GM19239 (cell line): ENCODE measurements at regions not wholly inside any gene's neighbourhood (a gene's known extent, or its start where the extent isn't known, plus 50 kb on each side); places are given as distances from the start of the nearest gene placed in this dataset.
"Not testable (repeated sequence)": the region's sequence is repeated elsewhere in the genome, so short reads cannot be mapped to it uniquely, and the experiment has no call there.

ENCODE experiments used
- DNase-seq: peaks from one replicate; pipeline ENCODE4 v3.0.0; 2011; ENCODE audit warnings: low spot score; ENCODE audit not compliant: insufficient read length
- FAIRE-seq: peaks from 2 replicates; lab custom pipeline; 2011; peaks lifted over from hg19 to GRCh38; lab: Jason Lieb, UNC

DNA sequence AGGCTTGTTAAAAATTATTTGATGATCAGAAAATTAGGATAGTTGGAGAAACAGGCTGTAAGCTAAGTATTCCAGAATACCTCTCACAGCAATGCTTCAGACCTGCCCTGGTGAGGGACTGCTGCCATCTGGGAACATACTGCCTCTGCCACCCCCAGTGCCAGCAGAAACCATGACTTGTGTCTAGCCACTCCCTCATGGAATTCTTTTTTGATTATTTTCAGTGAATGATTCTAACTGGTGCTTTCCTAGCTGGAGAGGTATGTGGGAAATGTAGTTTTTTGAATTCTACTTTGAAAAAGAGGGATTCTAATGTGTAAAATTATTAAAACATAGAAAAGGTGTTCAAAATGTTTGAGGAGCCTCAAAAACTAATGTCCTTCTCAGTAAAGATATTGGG, 126.3 kb downstream of the HMHB1 start:
- FAIRE-seq (no peak), DNase-seq (no peak)

GRCh38 chr5:143946837-143947236, 134.9 kb downstream of the HMHB1 start:
- FAIRE-seq (no peak), DNase-seq (no peak)

- no peak for DNase-seq
- no peak for FAIRE-seq
These were observed 135.4 kb downstream of the HMHB1 start for GRCh38 chr5:143947313-143947712.

DNA sequence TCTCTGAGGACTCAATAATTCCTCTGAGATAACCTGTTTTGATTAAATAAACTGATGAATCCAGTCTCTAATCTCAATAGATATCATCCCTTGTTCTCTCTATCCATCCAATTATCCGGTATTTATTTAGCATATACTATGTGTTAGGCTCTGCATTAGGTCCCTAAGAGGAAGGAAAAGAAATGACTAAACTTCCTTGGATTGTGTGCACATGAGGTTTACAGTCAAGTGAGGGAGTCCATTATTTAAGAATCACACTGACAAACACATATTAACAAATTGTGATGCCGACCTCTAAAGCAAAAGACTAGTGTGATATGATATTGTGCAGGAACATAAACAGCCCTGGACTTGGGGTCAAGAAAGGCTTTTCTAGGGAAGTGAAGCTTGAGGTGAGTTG, 140.8 kb downstream of the HMHB1 start:
- FAIRE-seq (no peak), DNase-seq (no peak)

DNA sequence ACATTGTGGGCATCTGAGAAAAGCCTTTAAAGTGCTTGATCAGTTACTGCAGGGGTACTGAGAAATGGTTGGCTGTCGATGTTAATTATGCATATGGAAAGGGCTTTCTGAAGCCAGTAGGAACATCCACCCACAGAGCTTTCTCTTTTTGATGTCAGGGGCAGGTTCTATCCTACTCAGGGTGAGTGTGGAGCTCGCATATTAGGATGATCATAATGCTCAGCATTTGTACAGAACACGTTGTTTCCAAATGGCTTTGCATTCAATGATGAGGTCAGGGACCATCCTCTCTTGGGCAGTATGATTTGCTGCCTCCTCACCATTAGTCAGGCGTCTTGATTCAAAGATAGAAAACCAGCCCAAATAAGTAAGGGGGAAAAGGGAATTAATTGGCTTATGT, 141.9 kb downstream of the HMHB1 start:
- DNase-seq (no peak), FAIRE-seq (no peak)

- no peak for FAIRE-seq
- DNase-seq: no peak
These were observed 143.2 kb downstream of the HMHB1 start for GRCh38 chr5:143955141-143955540.

DNA sequence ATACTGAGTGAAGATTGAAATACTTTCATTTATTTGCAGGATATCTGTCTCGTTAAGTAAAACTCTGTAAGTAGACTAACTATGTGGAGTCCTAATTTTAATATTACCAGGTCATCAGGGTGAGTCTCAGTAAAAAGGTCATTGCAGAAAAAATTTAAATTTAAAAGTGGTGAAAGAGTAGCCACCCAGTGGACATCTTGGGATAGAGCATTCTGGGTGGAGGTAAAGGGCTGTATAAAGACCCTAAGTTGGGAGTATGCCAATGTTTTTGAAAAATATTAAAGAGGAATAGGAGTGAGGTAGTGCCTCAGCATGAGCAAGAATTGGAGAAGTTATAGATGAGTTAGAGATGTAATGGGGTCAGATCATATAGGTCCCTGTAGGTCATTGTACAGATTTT, 145.5 kb downstream of the HMHB1 start:
- no peak for FAIRE-seq
- DNase-seq: no peak

GRCh38 chr5:143962201-143962600, 150.2 kb downstream of the HMHB1 start:
- DNase-seq: no peak
- no peak for FAIRE-seq

- FAIRE-seq: no peak
These were observed 153.0 kb downstream of the HMHB1 start for GRCh38 chr5:143964919-143965318.

DNA sequence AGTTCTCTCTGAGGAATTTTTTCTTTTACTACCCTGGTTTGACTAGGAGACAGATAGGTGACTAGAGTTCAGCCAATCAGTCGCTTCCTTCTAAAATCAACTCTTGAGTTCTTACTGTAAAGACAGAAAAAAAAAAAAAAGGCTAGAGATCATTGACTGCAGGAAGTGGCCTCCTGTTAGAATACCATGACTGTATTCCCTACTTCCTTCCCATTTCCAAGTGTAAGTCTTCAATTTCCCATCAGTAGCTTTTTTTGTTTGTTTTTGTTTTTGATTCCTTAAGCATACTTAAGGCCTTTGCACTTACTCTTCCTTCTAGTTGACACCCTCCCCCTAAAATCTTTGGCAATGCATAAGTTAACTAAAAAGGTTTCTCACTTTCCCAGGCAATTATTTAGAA, 154.3 kb downstream of the HMHB1 start:
- FAIRE-seq: no peak

More at GRCh38 chr5:143964919-143965318, 153.0 kb downstream of the HMHB1 start:
- DNase-seq: no peak

GRCh38 chr5:143968071-143968878, 156.3 kb downstream of the HMHB1 start:
- DNase-seq (peak; percentile 4), FAIRE-seq (peak; percentile 72)

More for the DNA sequence above, 154.3 kb downstream of the HMHB1 start:
- no peak for DNase-seq

DNA sequence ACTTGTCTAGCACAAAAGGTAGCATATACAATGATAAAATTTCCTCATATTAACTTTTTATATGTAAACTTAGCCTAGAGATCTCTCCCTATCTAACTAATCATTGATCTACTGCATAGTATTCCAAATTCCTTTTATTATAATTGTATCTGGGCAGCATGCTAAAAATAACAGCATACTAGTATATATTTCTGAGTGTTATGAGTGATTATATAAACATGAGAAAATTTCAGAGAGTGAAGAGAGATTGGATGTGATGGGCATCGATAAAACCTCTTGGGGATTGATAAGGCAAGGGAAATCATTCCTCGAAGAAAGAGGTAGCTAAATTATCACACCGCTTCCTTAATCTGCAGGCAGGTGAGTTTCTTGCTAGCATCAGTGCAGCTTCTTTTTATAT, 158.2 kb downstream of the HMHB1 start:
- FAIRE-seq (no peak), DNase-seq (no peak)

DNA sequence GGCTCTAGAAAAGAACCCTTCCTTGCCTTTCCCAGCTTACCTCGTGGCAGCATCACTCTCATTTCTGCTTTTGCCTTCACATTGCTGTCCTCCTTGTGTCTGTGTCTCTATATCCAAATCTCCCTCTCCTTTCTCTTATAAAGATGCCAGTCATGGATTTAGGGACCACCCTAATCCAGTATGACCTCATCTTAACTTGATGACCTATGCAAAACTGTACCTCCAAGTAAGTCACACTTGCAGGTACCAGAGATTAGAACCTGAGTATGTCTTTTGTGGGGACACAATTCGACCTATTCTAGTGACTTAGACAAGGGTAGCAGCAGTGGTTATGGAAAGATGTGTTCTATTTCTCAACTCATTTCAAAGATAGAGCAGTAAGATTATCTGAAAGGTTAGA, 160.1 kb downstream of the HMHB1 start:
- DNase-seq: no peak
- no peak for FAIRE-seq

DNA sequence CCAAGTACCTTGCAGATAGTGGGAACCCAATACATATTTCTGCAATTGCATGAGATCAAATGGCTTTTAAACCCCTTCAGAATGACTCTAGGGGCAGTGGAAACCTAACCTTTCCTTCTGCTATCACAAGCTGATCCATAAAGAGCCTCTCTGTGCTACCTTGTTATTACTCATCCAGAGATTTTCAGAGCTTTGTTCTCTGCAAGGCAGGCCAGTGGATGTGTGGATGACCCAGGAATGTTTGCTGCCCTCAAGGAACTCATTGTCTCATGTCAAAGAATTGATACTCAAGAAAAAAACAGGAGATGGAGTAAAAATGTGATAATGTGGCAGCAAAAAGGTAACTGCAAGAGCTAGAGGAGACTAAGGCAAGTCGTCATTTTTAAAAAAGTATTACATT, 164.1 kb downstream of the HMHB1 start:
- no peak for DNase-seq
- FAIRE-seq: no peak

DNA sequence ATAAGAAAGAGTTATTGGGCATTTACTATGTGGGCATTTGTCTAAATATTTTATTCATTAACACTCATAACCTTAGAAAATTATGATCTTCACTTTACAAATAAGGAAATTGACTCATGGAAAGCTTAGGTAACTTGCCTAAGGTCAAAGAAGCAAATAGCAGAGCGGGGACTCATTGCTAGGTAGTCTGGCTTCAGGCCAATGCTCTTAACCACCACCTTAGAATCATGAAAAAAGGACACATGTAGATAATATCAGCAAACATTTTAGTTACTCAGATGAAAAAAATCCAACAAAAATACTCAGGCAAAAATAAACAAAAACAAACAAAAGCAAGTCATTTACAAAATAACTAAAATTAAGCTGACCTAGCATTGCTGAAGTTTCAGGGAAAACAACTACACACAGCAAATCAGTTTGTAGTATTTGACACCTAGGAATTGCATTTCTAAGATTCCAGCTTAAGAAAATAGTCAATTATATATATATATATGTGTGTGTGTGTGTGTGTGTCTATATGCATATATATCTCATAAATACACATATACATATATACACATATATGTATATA, 166.0 kb downstream of the HMHB1 start:
- DNase-seq: no peak
- FAIRE-seq: no peak

- FAIRE-seq: no peak
- DNase-seq: no peak
These were observed 167.2 kb downstream of the HMHB1 start for GRCh38 chr5:143979044-143979690.

DNA sequence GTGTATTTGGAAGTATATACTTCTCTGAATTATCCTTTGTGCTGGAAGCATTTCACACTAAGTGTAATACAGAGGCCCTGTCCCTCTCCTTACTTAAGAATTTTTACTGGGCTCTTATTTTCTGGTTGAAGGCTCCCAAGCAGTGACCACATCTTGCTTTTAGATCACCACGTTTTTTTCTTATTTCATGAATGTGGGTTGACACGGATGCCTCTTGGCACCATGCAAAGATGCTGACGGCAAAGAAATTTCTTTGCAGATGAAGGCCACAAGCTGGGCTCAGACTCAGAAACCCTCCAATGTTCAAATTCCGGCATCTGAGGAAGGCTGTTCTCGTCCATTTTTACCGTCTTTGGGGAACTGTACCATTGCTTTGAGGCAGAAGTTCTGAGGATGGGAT, 168.5 kb downstream of the HMHB1 start:
- DNase-seq (no peak), FAIRE-seq (no peak)

DNA sequence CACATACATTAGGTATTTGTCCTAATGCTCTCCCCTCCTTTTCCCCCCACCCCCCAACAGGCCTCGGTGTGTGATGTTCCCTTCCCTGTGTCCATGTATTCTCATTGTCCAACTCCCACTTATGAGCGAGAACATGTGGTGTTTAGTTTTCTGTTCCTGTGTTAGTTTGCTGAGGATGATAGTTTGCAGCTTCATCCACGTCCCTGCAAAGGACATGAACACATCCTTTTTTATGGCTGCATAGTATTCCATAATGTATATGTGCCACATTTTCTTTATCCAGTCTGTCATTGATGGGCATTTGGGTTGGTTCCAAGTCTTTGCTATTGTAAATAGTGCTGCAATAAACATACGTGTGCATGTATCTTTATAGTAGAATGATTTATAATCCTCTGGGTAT, 171.0 kb downstream of the HMHB1 start:
- not testable (repeated sequence) for DNase-seq, FAIRE-seq

DNA sequence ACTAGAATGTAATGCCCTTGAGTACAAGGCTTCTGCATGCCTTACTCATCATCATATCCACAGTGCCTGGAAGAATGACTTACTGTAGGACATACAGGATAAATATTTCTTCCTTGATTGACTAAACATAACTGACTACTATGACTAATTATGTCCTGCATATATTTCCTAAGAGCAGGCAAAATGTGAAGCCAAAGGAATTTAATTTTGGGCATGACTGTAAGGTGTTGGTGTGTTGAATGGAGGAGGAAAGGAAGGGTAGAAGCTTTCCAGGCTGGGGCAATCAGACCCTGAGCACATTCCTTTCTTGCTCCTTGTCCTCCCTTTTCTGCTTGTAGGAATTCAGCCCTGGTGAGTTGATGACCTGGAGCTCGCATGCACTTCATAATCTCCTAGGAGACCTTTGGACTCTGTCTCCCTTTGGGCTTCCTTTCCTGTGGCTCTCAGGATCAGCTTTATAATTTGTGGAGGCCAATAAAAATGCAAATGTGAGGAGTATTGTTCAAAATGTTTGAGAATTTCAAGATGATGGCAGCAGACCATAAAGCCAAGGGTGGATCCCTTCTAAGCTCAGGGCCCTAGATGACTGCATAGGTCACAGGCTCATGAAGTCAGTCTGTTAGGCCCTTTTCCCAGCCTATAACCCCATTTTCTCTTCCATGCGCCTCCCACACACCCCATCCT, 174.0 kb downstream of the HMHB1 start:
- DNase-seq (no peak), FAIRE-seq (no peak)

DNA sequence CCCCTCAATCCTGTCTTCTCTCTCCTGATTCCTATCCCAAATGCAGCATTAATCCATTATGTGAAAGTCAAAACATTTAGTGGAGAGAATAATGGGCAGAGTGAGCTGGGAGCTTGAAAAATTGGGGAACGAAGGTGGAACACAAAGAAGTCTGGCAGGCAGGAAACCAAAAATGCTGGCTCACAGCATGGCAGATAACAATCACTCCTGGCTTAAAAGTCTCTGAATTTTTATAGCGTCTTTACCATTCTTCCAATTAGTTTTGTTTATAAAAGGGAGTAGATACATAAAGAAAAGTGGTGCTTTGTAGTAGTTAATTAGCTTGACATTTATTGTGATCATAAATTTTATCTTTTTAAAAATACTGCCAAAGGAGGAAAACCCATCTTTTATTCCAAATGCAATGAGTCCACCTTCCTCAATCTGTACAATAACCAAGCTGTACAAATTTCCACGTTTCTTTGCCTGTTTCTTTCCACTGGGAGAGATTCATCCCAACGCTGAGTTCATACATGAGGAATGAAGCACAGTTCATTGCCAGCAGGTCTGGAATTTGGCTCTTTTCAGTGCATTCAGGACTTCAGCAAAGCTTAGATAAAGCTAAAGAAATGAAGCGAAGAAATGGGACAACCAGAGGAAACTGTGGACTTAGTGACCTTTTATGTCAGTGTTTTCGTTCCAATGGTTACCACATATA, 174.7 kb downstream of the HMHB1 start:
- no peak for FAIRE-seq
- DNase-seq: no peak
